ENCODE measurements at regions not wholly inside any gene's neighbourhood (a gene's known extent, or its start where the extent isn't known, plus 50 kb on each side); places are given as distances from the start of the nearest gene placed in this dataset.

DNA sequence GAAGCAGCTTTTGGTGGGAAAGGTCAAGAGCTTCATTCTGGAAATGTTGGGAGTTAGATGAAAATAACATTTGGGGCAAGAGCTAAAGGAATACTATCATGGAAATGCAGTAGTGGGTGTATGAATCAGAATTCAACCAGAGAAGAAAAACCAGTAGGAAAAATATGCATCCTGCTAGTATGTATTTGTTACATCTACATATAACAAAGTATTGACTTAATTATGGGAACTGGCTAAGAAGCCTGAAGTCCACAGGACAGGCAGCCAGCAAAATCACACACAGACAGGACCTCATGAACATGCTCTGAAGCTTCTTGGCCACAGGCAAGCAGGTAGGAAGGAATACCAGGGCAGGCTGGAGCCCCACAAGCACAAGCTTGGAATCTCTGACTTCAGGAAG, 185.8 kb downstream of the FBXO15 start:
- no peak for DNase-seq

DNA sequence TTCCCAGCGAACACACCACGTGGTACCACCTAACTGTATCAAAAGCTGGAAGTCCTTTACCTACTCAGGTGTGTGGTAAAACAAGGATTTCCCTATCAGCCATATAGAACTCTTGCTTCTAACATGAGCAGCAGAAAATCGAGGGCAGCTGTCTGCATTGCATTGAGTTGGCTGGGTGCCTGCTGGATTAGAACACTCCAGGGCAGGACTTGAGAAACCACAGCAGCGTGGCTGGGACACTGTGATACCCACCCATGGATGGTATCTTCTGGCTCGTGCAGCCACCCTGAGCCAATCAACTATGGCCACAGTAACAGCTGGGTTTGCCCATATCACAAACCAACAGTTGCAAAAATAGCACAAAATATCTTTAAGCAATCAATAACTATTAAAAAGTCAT, 188.3 kb downstream of the FBXO15 start:
- no peak for DNase-seq

DNA sequence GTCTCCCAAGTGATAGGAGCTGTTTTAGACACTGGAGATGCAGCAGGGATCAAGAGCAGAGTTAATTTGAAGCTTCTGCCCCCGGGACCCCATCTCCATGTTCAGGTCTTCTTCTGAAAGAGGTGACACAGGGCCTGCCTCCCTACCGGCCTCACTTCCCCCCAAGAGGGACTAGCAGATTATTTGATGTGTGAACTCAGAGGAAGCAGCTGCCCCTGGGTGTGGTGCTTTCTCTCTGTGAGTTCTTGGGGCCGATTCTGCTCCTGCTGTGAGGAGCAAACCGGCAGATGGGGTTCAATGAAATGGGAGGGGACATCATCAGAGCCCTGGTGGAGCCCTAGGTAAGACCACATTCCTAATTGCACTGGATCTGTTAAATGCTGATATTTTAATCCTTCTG, 193.4 kb downstream of the FBXO15 start:
- no peak for DNase-seq

DNA sequence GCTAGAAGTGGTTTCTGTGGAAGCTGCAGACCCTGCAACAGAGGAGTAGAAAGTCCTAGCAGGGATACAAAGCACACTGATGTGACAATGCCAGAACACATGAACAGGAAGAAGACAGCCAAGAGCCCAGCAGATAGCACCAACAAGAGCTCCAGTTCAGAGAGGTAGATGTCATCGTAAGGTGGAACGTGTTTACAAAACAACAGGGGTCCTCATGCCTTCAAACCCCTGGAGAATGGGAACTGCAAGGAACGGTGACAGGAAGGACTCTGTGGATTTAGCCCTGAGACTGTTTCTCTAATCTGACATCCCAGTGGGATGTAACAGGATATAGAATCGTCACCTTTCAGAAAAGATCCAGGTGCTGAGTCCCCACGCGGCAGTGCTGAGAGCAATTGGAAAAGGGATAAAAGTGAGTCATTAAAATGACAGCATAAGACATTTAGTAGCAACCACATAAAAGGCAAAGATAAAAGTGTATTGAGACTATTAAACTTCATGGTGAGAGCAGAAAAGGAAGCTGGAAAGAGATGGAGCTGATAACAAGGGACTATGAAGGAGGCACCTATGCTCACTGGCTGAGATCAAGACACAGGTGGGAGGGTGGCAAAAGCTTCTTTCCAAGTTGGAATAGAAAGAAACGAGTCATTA, 195.2 kb downstream of the FBXO15 start:
- no peak for DNase-seq

DNA sequence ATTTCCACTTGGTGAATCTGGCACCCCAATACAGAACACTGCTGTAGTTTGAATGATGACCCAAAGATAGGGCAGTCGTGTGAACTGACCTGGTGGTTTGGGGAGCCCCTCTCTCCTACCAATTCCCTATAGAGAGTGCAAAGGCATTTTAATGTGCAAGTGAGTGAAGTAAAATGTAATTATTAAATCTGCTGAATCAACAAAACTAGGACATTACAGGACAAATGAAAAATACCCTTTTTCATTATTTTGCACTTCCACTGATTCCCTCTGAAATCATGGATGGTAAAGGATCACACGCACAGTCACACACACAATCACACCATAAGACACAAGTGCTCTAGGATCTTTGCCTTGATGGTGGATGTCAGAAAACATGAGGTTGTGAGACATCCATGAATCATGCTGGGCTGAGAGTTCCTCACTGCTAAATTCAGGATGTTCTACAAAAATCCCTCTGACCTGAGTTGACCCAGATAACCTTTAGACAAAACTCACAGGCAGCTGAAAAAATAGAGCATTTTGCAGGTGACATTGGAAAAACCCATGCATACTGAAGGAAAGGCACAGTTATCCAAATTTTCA, 197.4 kb downstream of the FBXO15 start:
- DNase-seq = no peak

DNA sequence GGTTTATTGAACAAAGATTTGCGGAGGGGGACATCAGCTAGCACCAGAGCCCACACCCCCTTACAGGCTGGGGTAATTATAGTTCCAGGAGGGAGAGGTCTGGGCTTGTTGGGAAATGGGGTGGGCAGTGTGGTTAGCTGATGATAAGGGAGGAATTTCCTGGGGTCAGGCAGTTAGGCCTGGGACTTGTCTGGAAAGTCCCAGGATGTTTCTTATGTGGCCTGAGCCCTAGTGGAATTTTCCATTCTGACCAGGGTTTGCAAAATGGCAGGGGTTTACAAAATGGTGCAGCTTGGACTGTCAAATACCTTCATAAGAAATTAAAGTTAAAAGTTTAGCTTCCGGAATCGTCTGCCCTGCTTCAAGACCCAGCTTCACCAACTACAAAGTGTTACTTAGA, 199.1 kb downstream of the FBXO15 start:
- no peak for DNase-seq

DNA sequence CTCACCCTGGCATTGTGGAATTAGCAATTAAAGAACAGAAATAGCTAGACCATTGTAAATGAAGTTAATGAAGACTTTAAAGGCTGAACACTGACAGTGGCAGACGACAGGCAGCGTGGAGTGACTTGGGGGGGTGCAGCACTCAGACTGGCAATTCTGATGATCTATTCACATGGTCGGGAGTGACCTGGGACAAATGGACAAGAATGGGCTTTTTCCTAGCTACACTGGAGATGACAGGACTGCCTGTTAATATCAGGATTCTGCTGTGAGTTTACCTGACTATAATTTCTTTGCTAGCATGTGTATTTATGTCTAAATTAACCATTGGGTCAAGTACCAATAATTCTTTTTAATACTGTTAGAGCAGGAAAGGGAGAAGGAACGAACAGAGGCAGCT, 199.6 kb downstream of the FBXO15 start:
- DNase-seq = no peak

DNA sequence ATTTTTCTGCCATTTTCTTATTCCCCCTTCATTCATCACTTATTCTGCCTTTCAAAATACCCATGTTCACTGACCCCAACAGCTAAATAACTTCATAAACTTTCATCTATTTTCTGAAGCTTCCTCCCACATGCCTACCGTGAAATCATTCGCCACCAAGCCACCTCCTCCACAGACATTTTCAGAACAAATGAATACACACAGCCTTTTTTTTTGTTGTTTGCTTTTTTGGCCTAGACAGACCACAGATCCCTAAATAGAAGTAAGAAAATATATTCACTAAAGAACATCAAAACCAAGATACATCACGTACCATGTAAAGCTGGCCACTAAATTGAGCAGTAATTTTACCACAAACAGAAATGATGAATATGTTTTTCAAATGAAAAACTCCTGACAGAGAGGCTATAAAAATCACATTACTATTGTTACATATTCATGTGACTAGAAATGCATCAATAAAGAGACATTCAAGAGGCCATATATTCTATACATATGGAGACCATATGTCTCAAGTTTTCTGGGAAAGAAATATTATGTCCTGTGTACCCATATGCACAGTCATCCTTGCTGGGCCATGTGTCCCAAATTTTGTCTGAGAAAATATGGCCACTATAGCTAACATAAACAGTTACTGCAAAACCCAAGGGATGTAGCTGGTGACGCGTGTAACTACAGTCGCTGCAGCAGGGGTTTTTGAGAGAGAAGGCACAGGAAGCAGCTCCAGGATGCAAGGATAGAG, 200.3 kb downstream of the FBXO15 start:
- no peak for DNase-seq

DNA sequence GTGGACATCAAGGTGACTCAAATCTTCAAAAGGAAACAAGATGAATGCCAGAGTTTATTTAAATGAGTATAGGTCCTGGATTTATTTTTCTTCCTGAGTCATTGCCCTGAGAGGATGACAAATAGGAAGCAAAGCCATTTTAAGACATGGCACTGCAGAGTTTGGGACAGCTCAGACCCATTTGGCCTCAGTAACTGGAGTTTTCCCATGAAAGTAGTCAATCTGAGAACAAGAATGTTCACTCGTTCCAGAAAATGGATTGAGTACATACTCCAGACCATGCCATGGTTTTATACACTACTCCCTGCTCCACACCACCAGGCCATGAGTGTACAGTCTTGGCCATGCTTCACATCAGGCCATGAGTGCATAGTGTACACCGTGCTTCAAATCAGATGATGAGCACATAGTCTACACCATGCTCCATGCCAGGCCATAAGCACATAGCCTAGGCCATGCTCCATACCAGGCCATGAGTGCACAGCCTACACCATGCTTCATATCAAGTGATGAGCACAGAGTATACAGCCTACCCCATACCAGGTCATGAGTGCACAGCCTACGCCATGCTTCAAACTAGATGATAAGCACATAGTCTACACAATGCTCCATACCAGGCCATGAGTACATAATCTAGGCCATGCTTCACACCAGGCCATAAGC, 202.4 kb downstream of the FBXO15 start:
- no peak for DNase-seq

DNA sequence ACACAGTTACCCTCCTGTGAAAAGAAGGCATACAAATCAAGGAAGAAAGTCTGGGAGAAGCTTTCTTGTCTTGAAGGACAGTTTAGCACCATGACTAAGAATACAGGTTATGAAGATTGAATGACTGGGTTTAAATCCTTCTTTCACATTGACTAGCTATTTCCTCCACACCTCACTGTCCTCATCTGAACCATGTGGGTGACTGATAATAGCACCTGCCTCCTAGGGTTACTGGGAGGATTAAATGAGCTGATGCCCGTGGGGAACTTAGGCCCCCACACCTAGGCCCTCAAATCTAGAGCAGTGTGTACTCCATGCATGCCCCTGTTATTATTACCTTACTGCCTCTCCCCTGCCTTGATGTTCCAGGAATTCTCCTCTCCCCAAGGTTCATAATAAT, 202.9 kb downstream of the FBXO15 start:
- no peak for DNase-seq

DNA sequence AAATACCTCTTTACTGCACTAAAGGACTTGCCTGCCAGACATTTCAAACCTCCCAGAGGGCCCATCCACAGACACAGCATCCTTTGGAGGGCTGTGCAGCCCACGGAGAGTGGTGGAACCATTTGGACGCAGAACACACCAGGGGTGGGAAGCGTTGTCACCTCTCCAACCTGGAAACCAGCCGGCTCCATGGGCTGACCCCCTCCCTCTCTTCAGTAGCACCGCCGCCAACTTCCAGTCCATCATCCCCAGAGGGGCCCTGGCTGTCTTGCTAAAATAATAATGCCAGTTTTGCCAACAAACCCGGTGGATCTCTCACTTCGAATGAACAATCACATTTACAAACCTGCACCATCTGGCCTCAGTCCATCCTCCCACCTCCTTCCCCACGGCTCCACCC, 203.9 kb downstream of the FBXO15 start:
- no peak for DNase-seq

DNA sequence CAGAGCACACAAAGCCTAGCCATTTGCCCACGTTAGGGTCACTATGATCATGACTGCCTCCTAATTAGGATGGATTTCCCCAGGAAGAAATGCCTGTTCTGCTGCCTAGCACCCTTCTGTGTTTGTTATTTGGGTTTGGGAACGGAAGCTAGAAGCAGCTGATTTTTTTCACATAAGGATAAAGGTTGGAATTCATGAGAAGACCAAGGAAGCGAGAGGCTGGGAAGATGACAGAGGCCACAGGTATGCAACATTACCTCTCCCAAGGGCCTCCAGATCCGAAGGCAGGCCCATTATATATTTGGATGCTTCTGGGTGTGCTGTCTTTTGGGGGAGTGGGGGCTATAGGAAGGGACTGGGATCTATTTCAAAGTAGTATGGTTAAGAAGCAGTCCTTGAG, 204.7 kb downstream of the FBXO15 start:
- no peak for DNase-seq

DNA sequence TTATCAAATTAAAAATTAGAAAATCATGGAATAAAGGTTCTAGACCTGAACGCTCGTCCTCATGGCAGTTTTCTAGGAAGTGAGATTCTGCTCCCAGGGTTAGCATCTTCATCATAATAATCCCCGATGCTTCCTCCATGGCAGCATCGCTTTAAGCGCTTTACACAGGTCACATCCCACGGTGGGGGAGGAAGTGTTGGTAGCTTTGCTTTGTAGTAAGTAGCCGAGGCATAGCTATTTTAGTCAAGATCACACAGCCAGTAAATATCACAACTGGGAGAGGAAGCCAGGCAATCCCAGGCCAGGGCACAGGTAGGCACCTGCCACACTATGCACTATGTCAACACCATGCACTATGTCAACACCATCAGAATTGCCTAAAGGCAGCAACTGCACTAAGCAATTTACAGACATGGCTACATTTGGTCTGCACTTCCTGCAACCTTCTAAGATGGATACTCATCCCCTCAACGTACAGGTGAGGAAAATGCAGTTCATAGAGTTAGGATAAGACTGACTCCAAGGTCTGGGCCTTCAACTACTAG, 205.5 kb downstream of the FBXO15 start:
- peak; percentile 7 for DNase-seq

DNA sequence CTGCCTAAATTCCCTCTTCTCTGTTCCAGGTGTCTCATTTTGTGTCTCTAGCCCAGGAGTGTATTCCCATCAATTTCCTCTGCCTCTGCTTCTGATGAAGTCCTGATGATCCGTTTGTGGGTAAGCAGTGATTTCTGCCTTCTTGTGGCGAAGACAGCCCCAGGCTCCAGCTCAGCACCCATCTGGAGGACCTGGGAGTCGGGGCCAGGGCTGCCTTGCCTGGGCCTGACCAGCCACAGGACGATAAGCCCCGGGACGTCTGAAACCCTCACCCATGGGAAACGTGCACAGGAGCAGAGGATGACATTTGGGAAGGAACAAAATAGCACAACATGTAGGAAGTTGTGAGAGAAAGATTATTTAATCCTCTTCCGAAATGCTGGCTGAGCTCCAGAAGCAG, 206.9 kb downstream of the FBXO15 start:
- no peak for DNase-seq

DNA sequence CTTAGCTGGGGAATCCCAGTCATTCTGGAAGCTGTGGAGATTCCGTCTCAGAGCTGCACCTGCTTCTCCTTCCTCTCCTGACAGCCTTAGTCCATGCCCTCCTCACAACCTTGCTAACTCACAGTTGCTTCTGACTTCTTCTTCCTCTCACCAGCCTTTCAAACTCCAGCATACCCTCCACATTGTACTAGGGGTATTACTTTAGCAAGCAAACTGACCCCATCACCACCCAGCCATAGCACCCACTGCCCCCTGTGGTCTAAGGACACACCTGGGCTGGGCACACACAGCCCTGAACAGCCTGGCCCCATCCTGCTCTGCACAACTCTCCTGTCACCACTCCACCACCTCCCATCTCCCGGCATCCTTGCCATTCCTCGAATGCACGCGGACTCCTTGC, 208.2 kb downstream of the FBXO15 start:
- no peak for DNase-seq

DNA sequence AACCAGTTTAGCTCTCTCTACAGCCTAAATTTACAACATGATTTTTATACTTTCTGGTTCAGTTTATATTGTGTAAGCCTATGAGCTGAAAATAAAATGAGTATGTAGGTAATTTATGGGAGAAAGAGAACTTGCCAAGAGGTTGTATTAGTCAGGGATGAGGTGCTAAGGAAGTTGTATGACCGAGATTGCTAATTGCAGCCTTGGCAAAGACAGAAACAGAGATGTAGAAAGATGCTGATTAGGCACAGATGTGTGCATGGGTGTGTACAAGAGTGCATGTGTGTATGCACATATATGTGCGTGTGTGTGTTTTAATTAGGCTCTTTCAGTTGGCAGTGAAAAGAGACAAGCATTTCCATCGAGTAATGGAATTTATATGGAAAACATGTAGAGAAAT, 213.9 kb downstream of the FBXO15 start:
- DNase-seq = no peak

DNA sequence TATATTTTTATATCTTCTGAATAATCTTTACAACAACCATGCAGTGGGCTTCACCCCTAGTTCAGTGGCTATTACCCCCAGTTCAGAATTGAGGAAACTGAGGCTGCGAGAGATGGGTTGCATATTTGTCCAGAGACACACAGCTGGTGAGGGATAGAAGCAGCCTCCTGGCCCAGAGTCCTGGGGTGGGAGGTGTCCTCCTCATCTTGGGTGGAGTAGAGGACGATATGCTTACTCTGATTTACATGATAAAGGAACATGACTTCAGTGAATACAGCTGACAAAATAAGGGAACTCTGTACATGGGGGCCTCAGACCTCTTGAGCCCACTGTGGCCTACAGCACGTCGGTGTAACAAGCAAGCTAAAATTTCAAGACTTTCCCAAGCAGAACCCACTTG, 214.7 kb downstream of the FBXO15 start:
- DNase-seq = no peak

DNA sequence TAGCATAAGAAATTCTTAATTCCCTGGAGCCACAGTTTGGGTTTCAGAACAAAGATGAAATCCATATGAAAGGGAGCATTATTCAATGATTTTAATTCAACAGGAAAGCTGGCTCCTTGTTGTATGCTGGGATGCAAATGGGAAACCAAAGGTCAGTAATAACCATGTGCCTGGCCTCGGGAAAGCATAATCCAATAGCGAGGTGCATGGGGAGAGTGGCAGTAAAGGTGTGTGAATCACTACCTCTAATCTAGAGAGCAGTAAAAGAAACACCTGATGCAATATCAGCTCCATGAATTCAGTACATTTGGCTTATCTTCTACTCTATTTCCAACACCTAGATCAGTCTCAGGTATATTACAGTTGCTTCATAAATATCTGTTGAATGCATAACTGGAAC, 220.1 kb downstream of the FBXO15 start:
- DNase-seq = no peak

DNA sequence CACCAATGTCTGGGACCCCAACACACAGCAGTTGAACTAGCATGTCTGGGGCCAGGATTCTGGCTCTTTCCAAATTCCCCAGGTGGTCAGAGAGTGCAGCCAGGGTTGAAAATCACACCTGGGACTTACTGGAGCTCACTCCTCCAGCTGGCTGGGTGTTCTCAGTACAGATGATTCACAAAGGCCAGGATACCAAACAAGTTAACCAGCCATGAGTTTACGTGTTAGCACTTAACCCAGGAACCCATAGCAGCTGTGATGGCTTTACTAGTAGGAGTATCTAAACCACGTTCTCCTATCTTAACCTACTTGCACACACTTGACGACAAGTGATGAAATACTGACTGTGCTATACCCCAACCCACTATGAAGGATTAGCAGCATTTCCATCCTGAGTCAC, 222.8 kb downstream of the FBXO15 start:
- DNase-seq = no peak

DNA sequence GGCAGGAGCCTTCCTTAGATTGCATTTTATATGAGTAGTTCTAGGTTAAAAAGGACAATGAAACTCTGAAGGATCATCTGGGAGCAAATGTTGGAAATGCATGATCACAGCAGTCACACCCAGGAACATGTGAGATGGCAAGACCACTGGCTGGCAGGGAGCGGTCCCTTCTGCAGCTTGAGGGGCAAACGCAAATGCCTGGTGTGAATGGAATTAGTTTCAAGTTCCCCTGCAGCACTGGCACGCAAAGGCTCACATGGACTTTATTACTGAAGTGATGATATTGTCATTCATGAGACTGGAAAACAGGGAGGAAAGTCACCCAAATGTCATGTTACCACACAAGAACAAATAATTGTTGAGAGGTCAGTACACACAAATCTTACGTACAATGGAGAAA, 223.3 kb downstream of the FBXO15 start:
- no peak for DNase-seq

DNA sequence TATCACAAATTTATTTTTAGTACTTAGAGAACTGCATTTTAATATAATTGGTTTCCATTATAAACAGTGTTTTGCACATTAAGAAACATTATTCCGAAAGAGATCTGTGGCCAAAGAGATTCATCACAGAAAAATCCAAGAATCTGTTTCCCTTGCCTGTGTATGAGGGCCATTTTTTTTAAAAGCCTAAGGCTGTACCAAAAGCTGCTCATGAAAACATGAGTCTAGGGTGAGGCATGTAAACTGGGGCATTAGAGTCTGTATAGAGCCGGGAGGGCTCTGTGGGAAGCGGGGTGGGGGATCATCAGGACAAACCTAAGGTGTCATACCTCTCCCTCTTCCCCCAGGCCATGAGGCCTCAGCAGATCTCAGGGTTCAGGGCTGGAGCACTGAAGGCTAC, 223.8 kb downstream of the FBXO15 start:
- no peak for DNase-seq

DNA sequence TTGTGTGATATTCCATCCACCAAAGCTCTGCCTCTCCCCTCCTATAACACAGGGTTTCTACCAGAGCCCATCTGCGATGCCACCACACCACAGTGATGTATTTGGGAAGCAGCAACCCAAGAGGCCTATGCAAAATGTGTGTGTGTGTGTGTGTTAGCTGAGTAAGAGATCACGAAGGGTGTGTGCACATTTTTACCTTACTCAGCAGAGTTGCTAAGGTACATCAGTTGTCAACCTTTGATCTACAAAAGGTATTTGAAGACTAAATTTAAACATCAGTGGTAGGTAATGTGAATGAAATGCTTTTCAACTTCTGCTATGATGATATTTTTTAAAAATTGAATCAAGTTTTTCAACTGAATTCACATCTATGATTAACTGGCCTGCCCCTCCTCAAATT, 227.6 kb downstream of the FBXO15 start:
- no peak for DNase-seq

DNA sequence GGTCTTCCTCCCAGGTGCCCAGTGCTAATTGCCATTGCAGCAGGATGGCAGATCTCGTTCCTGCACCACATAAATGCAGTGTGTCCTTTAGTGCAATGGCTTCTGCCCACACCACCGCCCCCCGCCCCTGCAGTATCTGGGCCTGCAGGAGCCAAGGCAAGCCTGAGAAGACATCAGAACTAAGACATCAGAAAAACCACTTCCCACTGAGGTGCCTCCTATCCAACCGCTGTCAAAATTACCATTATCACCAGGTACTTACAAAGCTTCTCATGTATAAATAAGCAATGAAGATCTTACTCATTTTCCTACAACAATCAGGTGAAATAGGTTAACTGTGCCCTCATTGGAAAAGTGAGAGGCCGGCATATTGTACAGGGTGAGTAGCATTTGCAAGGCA, 228.8 kb downstream of the FBXO15 start:
- no peak for DNase-seq

DNA sequence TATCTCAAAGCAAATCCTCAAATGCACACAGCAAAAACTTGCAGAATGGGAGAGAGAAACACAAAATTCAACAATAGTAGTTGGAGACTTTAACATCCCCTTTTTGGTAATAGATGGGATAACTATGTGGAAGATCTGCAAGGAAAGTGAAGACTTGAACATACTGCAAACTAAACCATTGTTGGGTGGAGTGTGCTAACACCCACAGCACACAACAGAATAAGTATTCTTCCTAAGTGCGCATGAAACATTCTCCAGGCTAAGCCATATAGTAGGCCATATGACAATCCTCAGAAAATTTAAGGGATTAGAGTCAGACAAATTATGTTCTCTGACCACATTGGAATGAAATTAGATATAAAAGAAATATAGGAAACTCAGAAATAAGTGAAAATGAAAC, 230.6 kb downstream of the FBXO15 start:
- DNase-seq = no peak

All from NCI-H2029 (cell line).